ENCODE measurements at regions not wholly inside any gene's neighbourhood (a gene's known extent, or its start where the extent isn't known, plus 50 kb on each side); places are given as distances from the start of the nearest gene placed in this dataset.
"Not testable (repeated sequence)": the region's sequence is repeated elsewhere in the genome, so short reads cannot be mapped to it uniquely, and the experiment has no call there.

DNA sequence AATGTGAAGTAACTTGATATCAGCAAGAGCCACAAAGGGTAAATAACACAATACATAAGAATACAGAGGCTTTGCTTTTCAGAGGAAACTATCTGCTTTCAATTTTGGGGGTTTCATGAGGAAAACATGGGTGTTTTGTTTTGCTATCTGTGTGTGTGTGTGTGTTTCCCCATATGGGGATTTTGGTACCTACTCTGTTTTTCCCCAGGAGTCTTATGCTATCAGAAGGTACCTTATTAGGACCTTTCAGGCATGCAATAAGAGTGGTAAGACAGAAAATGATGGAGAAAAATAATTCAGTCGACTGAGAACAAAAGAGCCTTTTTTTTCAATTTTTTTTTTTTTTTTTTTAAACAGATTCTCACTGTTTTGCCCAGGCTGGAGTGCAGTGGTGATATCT is 87.5 kb downstream of the HSFY2 start:
- DNase-seq; H3K79me2 ChIP-seq (ENCODE audit: control insufficient read depth, insufficient read depth, low read length); H3K36me3 ChIP-seq (ENCODE audit: control insufficient read depth, insufficient read depth, low read length); H2BK120ac ChIP-seq (ENCODE audit: low read depth, low read length); H3K4me2 ChIP-seq (ENCODE audit: low read length); H3K27ac ChIP-seq (ENCODE audit: low read depth, low read length); H3K4ac ChIP-seq (ENCODE audit: low read depth, low read length); H3K18ac ChIP-seq (ENCODE audit: low read length); H3K4me1 ChIP-seq (ENCODE audit: control insufficient read depth, low read depth, low read length); H4K8ac ChIP-seq (ENCODE audit: low read depth, low read length); H4K5ac ChIP-seq (ENCODE audit: low read length); H3K27me3 ChIP-seq (ENCODE audit: insufficient read depth, low read length, poor library complexity); H3K56ac ChIP-seq (ENCODE audit: low read length); H2AK5ac ChIP-seq (ENCODE audit: low read length); H3K9ac ChIP-seq (ENCODE audit: low read length); H2BK5ac ChIP-seq (ENCODE audit: low read length); H2BK15ac ChIP-seq (replicated peaks; ENCODE audit: low read depth); H3K4me3 ChIP-seq (ENCODE audit: low read length); H3K79me1 ChIP-seq (ENCODE audit: low read length); H3K23ac ChIP-seq (ENCODE audit: low read length): not testable (repeated sequence)
- no CpG with 5 or more reads among the region's 1 CpG for WGBS (ENCODE audit: extremely low coverage, insufficient coverage, low lambda C conversion rate)

DNA sequence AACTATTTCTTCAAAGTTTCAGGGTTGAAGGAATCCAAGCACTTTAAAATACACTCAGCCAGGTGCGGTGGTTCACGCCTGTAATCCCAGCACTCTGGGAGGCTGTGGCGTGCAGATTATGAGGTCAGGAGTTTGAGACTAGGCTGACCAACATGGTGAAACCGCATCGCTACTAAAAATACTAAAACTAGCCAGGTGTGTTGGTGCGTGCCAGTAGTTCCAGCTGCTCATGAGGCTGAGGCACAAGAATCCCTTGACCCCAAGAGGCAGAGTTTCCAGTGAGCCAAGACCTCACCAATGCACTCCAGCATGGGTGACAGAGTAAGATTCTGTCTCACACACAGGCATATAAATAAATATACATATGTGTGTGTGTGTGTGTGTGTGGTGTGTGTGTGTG is 85.2 kb downstream of the HSFY2 start:
- H3K4ac ChIP-seq (ENCODE audit: low read depth, low read length): not testable (repeated sequence)

GRCh38 chrY:18689420-18689819 is 84.1 kb downstream of the HSFY2 start:
- H2BK15ac ChIP-seq (replicated peaks; ENCODE audit: low read depth); H3K23ac ChIP-seq (ENCODE audit: low read length); H3K79me1 ChIP-seq (ENCODE audit: low read length); H3K27ac ChIP-seq (ENCODE audit: low read depth, low read length); H3K36me3 ChIP-seq (ENCODE audit: control insufficient read depth, insufficient read depth, low read length); H3K4ac ChIP-seq (ENCODE audit: low read depth, low read length); H3K18ac ChIP-seq (ENCODE audit: low read length); H4K5ac ChIP-seq (ENCODE audit: low read length); H2BK5ac ChIP-seq (ENCODE audit: low read length); H2AK5ac ChIP-seq (ENCODE audit: low read length); H3K27me3 ChIP-seq (ENCODE audit: insufficient read depth, low read length, poor library complexity); H2BK120ac ChIP-seq (ENCODE audit: low read depth, low read length); H3K4me1 ChIP-seq (ENCODE audit: control insufficient read depth, low read depth, low read length); H3K4me2 ChIP-seq (ENCODE audit: low read length); H3K56ac ChIP-seq (ENCODE audit: low read length); H4K8ac ChIP-seq (ENCODE audit: low read depth, low read length); H3K79me2 ChIP-seq (ENCODE audit: control insufficient read depth, insufficient read depth, low read length); DNase-seq; H3K9ac ChIP-seq (ENCODE audit: low read length); H3K4me3 ChIP-seq (ENCODE audit: low read length): not testable (repeated sequence)
- no CpG with 5 or more reads among the region's 3 CpGs for WGBS (ENCODE audit: extremely low coverage, insufficient coverage, low lambda C conversion rate)

More for the DNA sequence above, 85.2 kb downstream of the HSFY2 start:
- H2BK15ac ChIP-seq (replicated peaks; ENCODE audit: low read depth); DNase-seq; H3K9ac ChIP-seq (ENCODE audit: low read length); H3K4me2 ChIP-seq (ENCODE audit: low read length); H3K36me3 ChIP-seq (ENCODE audit: control insufficient read depth, insufficient read depth, low read length); H4K5ac ChIP-seq (ENCODE audit: low read length); H3K23ac ChIP-seq (ENCODE audit: low read length); H3K4me1 ChIP-seq (ENCODE audit: control insufficient read depth, low read depth, low read length); H3K27ac ChIP-seq (ENCODE audit: low read depth, low read length); H4K8ac ChIP-seq (ENCODE audit: low read depth, low read length); H2BK5ac ChIP-seq (ENCODE audit: low read length); H3K4me3 ChIP-seq (ENCODE audit: low read length); H3K18ac ChIP-seq (ENCODE audit: low read length); H2AK5ac ChIP-seq (ENCODE audit: low read length); H2BK120ac ChIP-seq (ENCODE audit: low read depth, low read length); H3K79me2 ChIP-seq (ENCODE audit: control insufficient read depth, insufficient read depth, low read length); H3K27me3 ChIP-seq (ENCODE audit: insufficient read depth, low read length, poor library complexity); H3K79me1 ChIP-seq (ENCODE audit: low read length); H3K56ac ChIP-seq (ENCODE audit: low read length): not testable (repeated sequence)
- no CpG with 5 or more reads among the region's 6 CpGs for WGBS (ENCODE audit: extremely low coverage, insufficient coverage, low lambda C conversion rate)

- not testable (repeated sequence) for H3K27me3 ChIP-seq (ENCODE audit: insufficient read depth, low read length, poor library complexity); H3K79me2 ChIP-seq (ENCODE audit: control insufficient read depth, insufficient read depth, low read length); H3K18ac ChIP-seq (ENCODE audit: low read length); H4K8ac ChIP-seq (ENCODE audit: low read depth, low read length); H3K4me1 ChIP-seq (ENCODE audit: control insufficient read depth, low read depth, low read length); H2BK15ac ChIP-seq (replicated peaks; ENCODE audit: low read depth); H3K9ac ChIP-seq (ENCODE audit: low read length); H3K4me3 ChIP-seq (ENCODE audit: low read length); H3K4me2 ChIP-seq (ENCODE audit: low read length); H3K23ac ChIP-seq (ENCODE audit: low read length); H2BK5ac ChIP-seq (ENCODE audit: low read length); H4K5ac ChIP-seq (ENCODE audit: low read length); H3K4ac ChIP-seq (ENCODE audit: low read depth, low read length); H2BK120ac ChIP-seq (ENCODE audit: low read depth, low read length); H3K27ac ChIP-seq (ENCODE audit: low read depth, low read length); DNase-seq; H2AK5ac ChIP-seq (ENCODE audit: low read length); H3K36me3 ChIP-seq (ENCODE audit: control insufficient read depth, insufficient read depth, low read length); H3K56ac ChIP-seq (ENCODE audit: low read length); H3K79me1 ChIP-seq (ENCODE audit: low read length)
- no CpG with 5 or more reads among the region's 9 CpGs for WGBS (ENCODE audit: extremely low coverage, insufficient coverage, low lambda C conversion rate)
These were observed 83.5 kb downstream of the HSFY2 start for GRCh38 chrY:18689890-18690593.

GRCh38 chrY:18696788-18697187 is 76.7 kb downstream of the HSFY2 start:
- H2BK120ac ChIP-seq (ENCODE audit: low read depth, low read length); H3K27ac ChIP-seq (ENCODE audit: low read depth, low read length); H3K4ac ChIP-seq (ENCODE audit: low read depth, low read length); H3K79me1 ChIP-seq (ENCODE audit: low read length); H3K23ac ChIP-seq (ENCODE audit: low read length); H4K5ac ChIP-seq (ENCODE audit: low read length); H3K9ac ChIP-seq (ENCODE audit: low read length); H2BK5ac ChIP-seq (ENCODE audit: low read length); H2BK15ac ChIP-seq (replicated peaks; ENCODE audit: low read depth); H2AK5ac ChIP-seq (ENCODE audit: low read length); H3K18ac ChIP-seq (ENCODE audit: low read length); H4K8ac ChIP-seq (ENCODE audit: low read depth, low read length); H3K27me3 ChIP-seq (ENCODE audit: insufficient read depth, low read length, poor library complexity); DNase-seq; H3K4me2 ChIP-seq (ENCODE audit: low read length); H3K36me3 ChIP-seq (ENCODE audit: control insufficient read depth, insufficient read depth, low read length); H3K79me2 ChIP-seq (ENCODE audit: control insufficient read depth, insufficient read depth, low read length); H3K4me1 ChIP-seq (ENCODE audit: control insufficient read depth, low read depth, low read length); H3K4me3 ChIP-seq (ENCODE audit: low read length); H3K56ac ChIP-seq (ENCODE audit: low read length): not testable (repeated sequence)

- not testable (repeated sequence) for H3K27me3 ChIP-seq (ENCODE audit: insufficient read depth, low read length, poor library complexity); H2BK5ac ChIP-seq (ENCODE audit: low read length); H3K23ac ChIP-seq (ENCODE audit: low read length); H3K4me2 ChIP-seq (ENCODE audit: low read length); H3K4me1 ChIP-seq (ENCODE audit: control insufficient read depth, low read depth, low read length); DNase-seq; H3K4me3 ChIP-seq (ENCODE audit: low read length); H3K79me1 ChIP-seq (ENCODE audit: low read length); H4K5ac ChIP-seq (ENCODE audit: low read length); H2AK5ac ChIP-seq (ENCODE audit: low read length); H3K56ac ChIP-seq (ENCODE audit: low read length); H3K4ac ChIP-seq (ENCODE audit: low read depth, low read length); H3K27ac ChIP-seq (ENCODE audit: low read depth, low read length); H3K18ac ChIP-seq (ENCODE audit: low read length); H3K9ac ChIP-seq (ENCODE audit: low read length); H2BK15ac ChIP-seq (replicated peaks; ENCODE audit: low read depth); H3K79me2 ChIP-seq (ENCODE audit: control insufficient read depth, insufficient read depth, low read length); H3K36me3 ChIP-seq (ENCODE audit: control insufficient read depth, insufficient read depth, low read length); H4K8ac ChIP-seq (ENCODE audit: low read depth, low read length); H2BK120ac ChIP-seq (ENCODE audit: low read depth, low read length)
- WGBS (ENCODE audit: extremely low coverage, insufficient coverage, low lambda C conversion rate): no CpG with 5 or more reads among the region's 1 CpG
These were observed 69.3 kb downstream of the HSFY2 start for GRCh38 chrY:18704198-18704597.

All from mesendoderm (in vitro differentiated cells).